Uterus (tissue), 2 donors: ENCODE measurements at regions not wholly inside any gene's neighbourhood (a gene's known extent, or its start where the extent isn't known, plus 50 kb on each side); places are given as distances from the start of the nearest gene placed in this dataset.

Experiments
- POLR2A ChIP-seq, 2 donors: fragments of 450-650 bp; IDR thresholded peaks; one replicate each; pipeline ENCODE4 v1.6.1; 2016; ENCODE audit warnings: antibody characterized with exemption in 2 of 2, mild to moderate bottlenecking in 1 of 2, moderate library complexity in 1 of 2
- TF ChIP-seq, protein P1 (sequence below), 4 experiments: fragments of 200-600 bp in 2 of 4; fragments of 450-650 bp in 2 of 4; sonication (generic) in 2 of 4; IDR thresholded peaks; one replicate each; pipeline ENCODE4 v1.5.1; 2016 to 2019; ENCODE audit warnings: antibody characterized with exemption in 4 of 4, mild to moderate bottlenecking in 2 of 4, moderate library complexity in 1 of 4

DNA sequence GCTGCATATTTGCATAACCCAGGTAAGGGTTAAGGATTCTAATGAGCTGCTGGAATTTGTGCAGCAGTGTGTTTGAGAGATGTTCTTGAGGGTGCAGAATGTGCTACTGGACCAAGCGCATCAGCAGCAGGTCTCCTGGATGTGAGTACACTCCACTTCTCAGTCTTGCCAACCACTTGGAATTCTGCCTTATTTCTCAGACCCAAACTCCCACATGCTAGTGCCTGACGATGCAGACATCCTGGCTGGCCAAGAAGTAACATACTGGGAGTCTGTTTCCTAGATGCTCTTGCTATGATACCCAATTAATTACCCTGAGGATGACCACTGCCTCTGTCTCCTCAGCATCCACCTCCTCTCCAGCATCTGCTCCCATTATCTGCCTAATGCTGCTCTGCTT is 186.6 kb downstream of the MOXD1 start:
- TF ChIP-seq, protein P1, sequence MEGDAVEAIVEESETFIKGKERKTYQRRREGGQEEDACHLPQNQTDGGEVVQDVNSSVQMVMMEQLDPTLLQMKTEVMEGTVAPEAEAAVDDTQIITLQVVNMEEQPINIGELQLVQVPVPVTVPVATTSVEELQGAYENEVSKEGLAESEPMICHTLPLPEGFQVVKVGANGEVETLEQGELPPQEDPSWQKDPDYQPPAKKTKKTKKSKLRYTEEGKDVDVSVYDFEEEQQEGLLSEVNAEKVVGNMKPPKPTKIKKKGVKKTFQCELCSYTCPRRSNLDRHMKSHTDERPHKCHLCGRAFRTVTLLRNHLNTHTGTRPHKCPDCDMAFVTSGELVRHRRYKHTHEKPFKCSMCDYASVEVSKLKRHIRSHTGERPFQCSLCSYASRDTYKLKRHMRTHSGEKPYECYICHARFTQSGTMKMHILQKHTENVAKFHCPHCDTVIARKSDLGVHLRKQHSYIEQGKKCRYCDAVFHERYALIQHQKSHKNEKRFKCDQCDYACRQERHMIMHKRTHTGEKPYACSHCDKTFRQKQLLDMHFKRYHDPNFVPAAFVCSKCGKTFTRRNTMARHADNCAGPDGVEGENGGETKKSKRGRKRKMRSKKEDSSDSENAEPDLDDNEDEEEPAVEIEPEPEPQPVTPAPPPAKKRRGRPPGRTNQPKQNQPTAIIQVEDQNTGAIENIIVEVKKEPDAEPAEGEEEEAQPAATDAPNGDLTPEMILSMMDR (IDR thresholded peaks at IDR 0.05): no peak
- no peak for TF ChIP-seq POLR2A (IDR thresholded peaks at IDR 0.05)
